ENCODE measurements at regions not wholly inside any gene's neighbourhood (a gene's known extent, or its start where the extent isn't known, plus 50 kb on each side); places are given as distances from the start of the nearest gene placed in this dataset.

GRCh38 chr11:116172851-116173250 is 599.9 kb downstream of the BUD13 start:
- no peak for DNase-seq

GRCh38 chr11:116172156-116172555 is 600.6 kb downstream of the BUD13 start:
- DNase-seq, result no peak

- DNase-seq, result no peak
Observed at GRCh38 chr11:116171271-116172140, 601.3 kb downstream of the BUD13 start.

GRCh38 chr11:116170526-116171120 is 602.2 kb downstream of the BUD13 start:
- no peak for DNase-seq

GRCh38 chr11:116169776-116170175 is 603.0 kb downstream of the BUD13 start:
- DNase-seq, result no peak

GRCh38 chr11:116168459-116168787 is 604.4 kb downstream of the BUD13 start:
- no peak for DNase-seq

- no peak for DNase-seq
Observed at GRCh38 chr11:116167706-116168458, 604.9 kb downstream of the BUD13 start.

- no peak for DNase-seq
Observed at GRCh38 chr11:116166573-116167465, 606.0 kb downstream of the BUD13 start.

- DNase-seq, result no peak
Observed at GRCh38 chr11:116164843-116165242, 607.9 kb downstream of the BUD13 start.

- no peak for DNase-seq
Observed at GRCh38 chr11:116162886-116163230, 609.9 kb downstream of the BUD13 start.

GRCh38 chr11:116162086-116162885 is 610.5 kb downstream of the BUD13 start:
- DNase-seq, result no peak

- no peak for DNase-seq
Observed at GRCh38 chr11:116148645-116149044, 624.1 kb downstream of the BUD13 start.

GRCh38 chr11:116148056-116148455 is 624.7 kb downstream of the BUD13 start:
- no peak for DNase-seq

GRCh38 chr11:116145187-116145865 is 627.5 kb downstream of the BUD13 start:
- DNase-seq, result no peak

- DNase-seq, result no peak
Observed at GRCh38 chr11:116144387-116144958, 628.3 kb downstream of the BUD13 start.

- DNase-seq, result no peak
Observed at GRCh38 chr11:116138280-116138679, 634.1 kb upstream of the CADM1 start.

GRCh38 chr11:116137753-116138152 is 633.5 kb upstream of the CADM1 start:
- DNase-seq, result no peak

GRCh38 chr11:116136987-116137674 is 632.9 kb upstream of the CADM1 start:
- no peak for DNase-seq

GRCh38 chr11:116135891-116136290 is 631.7 kb upstream of the CADM1 start:
- no peak for DNase-seq

- DNase-seq, result no peak
Observed at GRCh38 chr11:116134450-116134849, 630.2 kb upstream of the CADM1 start.

Measured in CD4-positive, alpha-beta T cell treated with Interferon alpha-2 for 1 hour (primary cell).